ENCODE measurements at regions not wholly inside any gene's neighbourhood (a gene's known extent, or its start where the extent isn't known, plus 50 kb on each side); places are given as distances from the start of the nearest gene placed in this dataset.

- TF ChIP-seq CTCF (IDR thresholded peaks at IDR 0.05; ENCODE audit: low read depth, low read length): no peak
- no peak for TF ChIP-seq EZH2phosphoT487 (IDR thresholded peaks at IDR 0.05; ENCODE audit: low read depth)
Observed at GRCh38 chr17:69764146-69764545, 310.9 kb upstream of the KCNJ16 start.
